Left forelimb (tissue), 1 donor: ENCODE measurements at regions not wholly inside any gene's neighbourhood (a gene's known extent, or its start where the extent isn't known, plus 50 kb on each side); places are given as distances from the start of the nearest gene placed in this dataset.
"Not testable (repeated sequence)": the region's sequence is repeated elsewhere in the genome, so short reads cannot be mapped to it uniquely, and the experiment has no call there.

Source experiments
- DNase-seq: peaks from one replicate; pipeline ENCODE4 v3.0.0-alpha.2; 2018; ENCODE audit warnings: low spot score

GRCh38 chr16:59410451-59410850, 676.3 kb upstream of the GOT2 start:
- no peak for DNase-seq

DNA sequence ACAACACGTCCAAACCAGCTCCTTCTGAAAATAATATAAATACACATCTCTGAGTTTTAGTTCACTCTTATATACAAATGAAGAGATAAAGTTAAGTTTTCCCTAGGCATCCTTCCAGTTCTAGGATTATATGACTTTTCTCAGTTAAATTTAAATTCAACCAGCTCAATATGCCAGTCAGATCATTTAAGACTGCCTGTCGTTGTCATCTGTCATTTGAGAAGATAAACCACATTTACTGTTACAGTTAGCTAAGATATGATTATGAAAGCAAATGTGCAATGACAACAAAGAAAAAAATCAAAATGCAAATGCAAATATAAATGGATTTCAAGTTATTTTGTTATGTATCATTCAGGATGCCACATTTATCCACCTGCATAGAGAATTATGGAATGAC, 671.7 kb upstream of the GOT2 start:
- no peak for DNase-seq

- no peak for DNase-seq
Observed at GRCh38 chr16:59404509-59404908, 670.4 kb upstream of the GOT2 start.

- no peak for DNase-seq
Observed at GRCh38 chr16:59400830-59401229, 666.7 kb upstream of the GOT2 start.

- no peak for DNase-seq
Observed at GRCh38 chr16:59397638-59398037, 663.5 kb upstream of the GOT2 start.

- DNase-seq = no peak
Observed at GRCh38 chr16:59394526-59394925, 660.4 kb upstream of the GOT2 start.

- DNase-seq = no peak
Observed at GRCh38 chr16:59392911-59393310, 658.8 kb upstream of the GOT2 start.

GRCh38 chr16:59391617-59392364, 657.7 kb upstream of the GOT2 start:
- no peak for DNase-seq

DNA sequence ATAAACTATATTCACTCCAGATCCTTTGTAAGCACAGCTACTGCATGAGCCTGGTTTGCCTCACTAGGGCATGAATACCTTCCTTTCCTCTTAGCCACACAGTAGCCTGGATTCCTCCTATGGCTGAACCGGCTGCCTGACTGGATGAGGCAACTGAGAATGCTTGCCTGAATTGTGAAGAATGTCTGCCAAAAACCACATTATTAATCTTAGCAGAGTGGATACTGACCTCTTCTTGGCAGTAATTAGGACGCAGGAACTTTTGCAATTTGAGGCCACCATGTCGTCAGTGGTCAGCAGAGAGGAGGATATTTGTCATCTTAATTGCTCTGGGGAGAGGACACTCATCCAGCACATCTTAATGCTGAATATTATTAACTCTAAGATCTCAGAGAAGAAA, 651.8 kb upstream of the GOT2 start:
- DNase-seq = no peak

GRCh38 chr16:59385491-59385890, 651.4 kb upstream of the GOT2 start:
- no peak for DNase-seq

- DNase-seq = no peak
Observed at GRCh38 chr16:59373632-59374031, 639.5 kb upstream of the GOT2 start.

- no peak for DNase-seq
Observed at GRCh38 chr16:59370717-59371116, 636.6 kb upstream of the GOT2 start.

DNA sequence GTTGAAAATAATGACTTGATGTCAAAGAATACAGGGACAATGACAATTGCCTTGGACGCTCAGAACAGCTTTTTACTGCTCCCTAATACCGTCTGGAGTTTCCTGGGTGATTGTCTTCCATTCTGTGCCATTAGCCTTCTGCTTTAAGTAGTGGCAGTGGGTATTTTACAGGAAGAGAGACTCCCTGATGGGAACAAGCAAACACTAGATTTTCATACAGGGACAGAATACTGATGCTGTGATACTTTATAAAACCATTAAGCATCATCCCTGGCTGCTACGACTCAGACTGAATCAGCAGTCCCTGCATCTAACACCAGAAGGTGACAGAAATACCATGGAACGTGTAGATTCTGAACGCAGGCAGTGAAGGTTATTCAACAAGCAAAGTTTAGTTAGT, 635.4 kb upstream of the GOT2 start:
- DNase-seq = no peak

- DNase-seq = no peak
Observed at GRCh38 chr16:59368586-59368985, 634.5 kb upstream of the GOT2 start.

DNA sequence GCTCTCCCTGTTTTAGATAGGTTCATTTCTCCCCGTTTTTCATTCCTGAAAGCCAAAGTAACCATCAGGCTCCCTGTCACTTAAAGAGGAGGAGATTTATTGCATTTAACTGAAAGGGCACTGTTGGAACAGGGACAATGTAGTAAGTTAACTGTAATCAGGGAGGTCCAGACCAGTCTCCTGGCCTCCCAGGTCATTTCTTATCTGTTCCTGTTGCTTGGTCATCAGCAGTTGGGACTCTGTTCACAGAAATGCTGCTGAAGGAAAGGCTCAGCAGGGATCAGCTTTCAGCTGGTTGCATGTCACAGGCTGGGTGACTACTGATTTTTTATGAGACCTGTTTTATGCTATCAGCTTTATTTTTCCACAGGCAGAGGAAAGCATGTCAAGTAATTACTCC, 622.6 kb upstream of the GOT2 start:
- DNase-seq = no peak

DNA sequence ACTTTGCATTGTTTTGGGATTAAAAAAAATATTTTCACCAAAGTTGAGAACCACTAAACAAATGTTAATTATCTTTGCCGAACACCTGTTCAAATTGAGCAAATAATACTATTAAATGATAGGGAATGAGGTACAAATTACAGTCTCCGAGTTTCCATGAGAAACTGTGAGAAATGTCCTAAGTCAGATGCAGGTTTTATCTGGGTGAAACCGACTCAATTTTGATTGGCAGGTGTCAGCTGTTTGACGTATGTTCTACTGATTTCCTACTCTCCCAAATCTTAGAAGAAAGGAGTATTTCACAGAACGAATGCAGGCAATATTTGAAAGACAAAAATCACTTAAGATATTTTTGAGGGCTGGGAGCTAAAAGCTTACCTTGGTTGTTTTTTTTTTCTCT, 622.0 kb upstream of the GOT2 start:
- DNase-seq = no peak

DNA sequence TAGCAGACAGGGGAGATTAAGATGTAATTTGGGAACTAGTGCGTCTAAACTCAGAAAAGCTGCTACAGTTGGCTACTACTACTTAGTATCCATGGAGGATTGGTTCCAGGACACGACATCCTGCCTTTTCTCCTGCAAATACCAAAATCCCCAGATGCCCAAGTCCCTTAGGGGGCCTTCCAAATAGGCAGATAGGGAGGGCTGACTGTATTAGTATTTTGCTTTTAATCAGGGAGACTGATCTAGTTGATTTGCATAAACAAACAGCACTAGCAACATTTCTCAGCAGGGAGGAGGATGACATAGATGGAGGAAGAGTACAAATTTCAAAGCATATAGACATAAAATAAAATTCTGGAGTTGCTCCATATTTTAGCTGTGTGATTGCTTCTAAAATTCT, 621.6 kb upstream of the GOT2 start:
- no peak for DNase-seq

GRCh38 chr16:59351305-59351903, 617.3 kb upstream of the GOT2 start:
- DNase-seq = no peak

DNA sequence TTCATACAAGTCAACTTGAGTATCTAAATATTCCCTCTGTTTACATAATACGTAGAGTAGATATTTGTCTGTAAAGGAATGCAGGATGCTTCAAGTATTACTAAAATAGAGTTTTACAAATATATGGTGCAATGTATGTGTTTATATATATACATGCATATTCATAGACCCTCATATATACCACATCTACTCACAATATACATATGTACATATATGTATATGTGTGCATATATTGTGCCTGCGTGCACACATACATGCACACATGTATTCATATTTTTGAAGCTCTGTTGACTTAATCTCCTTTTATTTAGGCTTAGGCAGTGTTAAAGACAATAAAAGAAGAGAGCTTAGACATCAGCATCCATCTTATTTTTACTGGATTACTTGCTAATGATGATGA, 616.6 kb upstream of the GOT2 start:
- DNase-seq = no peak

DNA sequence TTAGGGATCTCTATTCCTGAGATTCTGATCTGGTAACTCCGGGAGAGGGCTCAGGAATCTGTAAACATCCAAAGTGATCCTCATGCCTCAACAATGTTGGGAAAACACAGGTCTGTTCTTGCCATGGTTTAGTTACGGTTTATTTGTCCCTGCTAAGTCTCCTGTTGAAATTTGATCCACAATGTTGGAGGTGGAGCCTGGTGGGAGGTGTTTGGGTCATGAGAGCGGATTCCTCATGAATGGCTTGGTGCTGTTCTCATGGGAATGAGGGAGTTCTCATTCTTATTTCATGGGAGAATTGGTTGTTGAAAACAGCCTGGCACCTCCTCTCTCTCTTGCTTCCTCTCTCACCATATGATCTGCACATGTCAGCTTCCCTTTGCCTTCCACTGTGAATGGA, 608.6 kb upstream of the GOT2 start:
- DNase-seq = no peak

- DNase-seq = no peak
Observed at GRCh38 chr16:59341368-59341767, 607.3 kb upstream of the GOT2 start.

DNA sequence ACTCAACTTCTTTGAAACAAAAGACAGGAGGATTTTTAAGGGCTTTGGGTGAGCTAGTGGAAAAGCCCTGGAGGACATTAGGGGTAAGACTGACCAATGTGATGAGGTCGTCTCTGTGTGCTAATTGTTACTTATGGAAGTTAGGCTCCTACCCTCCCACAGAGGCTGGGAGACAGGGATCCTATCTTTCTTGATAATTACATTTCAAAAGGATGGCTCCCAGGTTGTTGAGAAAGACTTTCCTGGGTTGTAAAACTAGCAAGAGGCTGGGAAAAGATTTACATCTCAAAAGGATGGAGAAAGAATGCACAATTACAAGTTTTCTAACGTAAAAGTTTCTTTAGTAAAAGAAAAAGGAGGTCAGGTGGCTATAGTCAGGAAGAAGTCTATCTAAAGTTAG, 605.8 kb upstream of the GOT2 start:
- no peak for DNase-seq

- DNase-seq = no peak
Observed at GRCh38 chr16:59336136-59336695, 602.1 kb upstream of the GOT2 start.

DNA sequence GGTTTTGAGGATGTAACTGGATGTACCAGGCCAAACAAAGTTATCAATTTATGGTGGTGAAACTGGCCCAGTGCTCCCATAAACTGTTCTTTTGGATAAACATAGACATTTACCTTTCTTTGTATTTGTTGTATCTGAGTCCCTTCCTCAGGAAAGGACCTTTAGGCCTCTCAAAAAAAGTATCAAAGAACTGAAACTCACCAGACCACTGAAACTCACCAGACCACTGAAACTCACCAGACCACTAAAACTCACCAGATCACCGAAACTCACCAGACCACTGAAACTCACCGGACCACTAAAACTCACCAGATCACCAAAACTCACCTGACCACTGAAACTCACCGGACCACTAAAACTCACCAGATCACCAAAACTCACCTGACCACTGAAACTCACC, 597.6 kb upstream of the GOT2 start:
- DNase-seq = not testable (repeated sequence)
